Uterus (tissue), 2 donors: ENCODE measurements at regions not wholly inside any gene's neighbourhood (a gene's known extent, or its start where the extent isn't known, plus 50 kb on each side); places are given as distances from the start of the nearest gene placed in this dataset.

Source experiments
- CTCF ChIP-seq, 4 experiments: fragments of 200-600 bp in 2 of 4; fragments of 450-650 bp in 2 of 4; sonication (generic) in 2 of 4; IDR thresholded peaks; one replicate each; pipeline ENCODE4 v1.5.1; 2016 to 2019; ENCODE audit warnings: antibody characterized with exemption in 4 of 4, mild to moderate bottlenecking in 2 of 4, moderate library complexity in 1 of 4
- POLR2A ChIP-seq, 2 donors: fragments of 450-650 bp; IDR thresholded peaks; one replicate each; pipeline ENCODE4 v1.6.1; 2016; ENCODE audit warnings: antibody characterized with exemption in 2 of 2, mild to moderate bottlenecking in 1 of 2, moderate library complexity in 1 of 2

DNA sequence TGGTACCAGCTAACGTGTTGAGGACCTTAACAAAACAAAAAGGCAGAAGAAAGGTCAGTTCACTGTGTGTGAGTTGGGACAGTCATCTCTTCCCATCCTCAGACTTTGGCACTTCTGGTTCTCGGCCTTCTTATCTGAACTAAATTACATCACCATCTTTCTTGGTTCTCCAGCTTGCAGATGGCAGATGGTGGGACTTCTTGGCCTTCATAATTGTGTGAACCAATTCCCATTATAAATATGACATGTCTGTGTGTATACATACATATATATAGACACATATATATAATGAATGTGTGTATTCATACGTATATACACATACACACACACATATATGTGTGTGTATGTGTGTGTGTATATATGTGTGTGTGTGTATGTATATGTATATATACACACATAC is 301.2 kb upstream of the TRIB2 start:
- TF ChIP-seq POLR2A (IDR thresholded peaks at IDR 0.05): no peak
- no peak for TF ChIP-seq CTCF (IDR thresholded peaks at IDR 0.05)
